ENCODE measurements at regions not wholly inside any gene's neighbourhood (a gene's known extent, or its start where the extent isn't known, plus 50 kb on each side); places are given as distances from the start of the nearest gene placed in this dataset.

DNA sequence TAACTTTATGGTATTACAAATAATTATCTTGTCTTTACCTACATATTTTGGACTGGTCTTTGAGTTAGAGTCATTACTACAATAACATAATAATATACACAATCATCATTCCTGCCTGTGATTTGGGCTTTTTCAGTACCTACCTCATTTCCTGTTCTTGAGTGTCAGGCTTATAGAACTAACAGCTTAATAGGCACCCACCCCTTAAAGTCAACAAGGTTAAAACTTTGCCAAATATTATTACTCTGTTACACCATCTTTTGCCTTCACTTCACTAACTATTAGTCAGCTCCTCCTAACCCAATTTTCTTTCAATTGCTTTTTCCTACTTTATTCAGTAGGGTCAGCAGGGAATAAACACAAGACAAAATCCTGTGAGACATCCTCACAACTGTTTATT lies 488.7 kb upstream of the AGTR1 start:
- TF ChIP-seq, protein P1, sequence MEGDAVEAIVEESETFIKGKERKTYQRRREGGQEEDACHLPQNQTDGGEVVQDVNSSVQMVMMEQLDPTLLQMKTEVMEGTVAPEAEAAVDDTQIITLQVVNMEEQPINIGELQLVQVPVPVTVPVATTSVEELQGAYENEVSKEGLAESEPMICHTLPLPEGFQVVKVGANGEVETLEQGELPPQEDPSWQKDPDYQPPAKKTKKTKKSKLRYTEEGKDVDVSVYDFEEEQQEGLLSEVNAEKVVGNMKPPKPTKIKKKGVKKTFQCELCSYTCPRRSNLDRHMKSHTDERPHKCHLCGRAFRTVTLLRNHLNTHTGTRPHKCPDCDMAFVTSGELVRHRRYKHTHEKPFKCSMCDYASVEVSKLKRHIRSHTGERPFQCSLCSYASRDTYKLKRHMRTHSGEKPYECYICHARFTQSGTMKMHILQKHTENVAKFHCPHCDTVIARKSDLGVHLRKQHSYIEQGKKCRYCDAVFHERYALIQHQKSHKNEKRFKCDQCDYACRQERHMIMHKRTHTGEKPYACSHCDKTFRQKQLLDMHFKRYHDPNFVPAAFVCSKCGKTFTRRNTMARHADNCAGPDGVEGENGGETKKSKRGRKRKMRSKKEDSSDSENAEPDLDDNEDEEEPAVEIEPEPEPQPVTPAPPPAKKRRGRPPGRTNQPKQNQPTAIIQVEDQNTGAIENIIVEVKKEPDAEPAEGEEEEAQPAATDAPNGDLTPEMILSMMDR (IDR thresholded peaks at IDR 0.05) = no peak
- TF ChIP-seq EP300 (IDR thresholded peaks at IDR 0.05) (no peak), POLR2AphosphoS5 (IDR thresholded peaks at IDR 0.05) (no peak), POLR2A (IDR thresholded peaks at IDR 0.05) (no peak)

Data from gastroesophageal sphincter (tissue), 3 donors.